ENCODE measurements at regions not wholly inside any gene's neighbourhood (a gene's known extent, or its start where the extent isn't known, plus 50 kb on each side); places are given as distances from the start of the nearest gene placed in this dataset.
A peak's percentile ranks its signal among the peaks of the same experiment; 100 is the strongest.
"Not testable (repeated sequence)": the region's sequence is repeated elsewhere in the genome, so short reads cannot be mapped to it uniquely, and the experiment has no call there.

GRCh38 chr11:70551351-70552166, 153.2 kb downstream of the CTTN start:
- DNase-seq: peak; percentile 85

GRCh38 chr11:70552167-70553150, 154.1 kb downstream of the CTTN start:
- no peak for DNase-seq

GRCh38 chr11:70555078-70555477, 156.7 kb downstream of the CTTN start:
- no peak for DNase-seq

- peak; percentile 81 for DNase-seq
Measured at GRCh38 chr11:70556884-70557741, 158.8 kb downstream of the CTTN start.

- DNase-seq: no peak
Measured at GRCh38 chr11:70557742-70558485, 159.6 kb downstream of the CTTN start.

GRCh38 chr11:70558681-70559080, 160.4 kb downstream of the CTTN start:
- DNase-seq: no peak

GRCh38 chr11:70559516-70559915, 161.2 kb downstream of the CTTN start:
- DNase-seq: no peak

- DNase-seq: not testable (repeated sequence)
Measured at GRCh38 chr11:70560621-70561020, 162.3 kb downstream of the CTTN start.

- DNase-seq: no peak
Measured at GRCh38 chr11:70566768-70567530, 168.6 kb downstream of the CTTN start.

GRCh38 chr11:70567680-70568034, 169.3 kb downstream of the CTTN start:
- DNase-seq: no peak

GRCh38 chr11:70568035-70568813, 169.9 kb downstream of the CTTN start:
- DNase-seq: peak; percentile 92

- no peak for DNase-seq
Measured at GRCh38 chr11:70568814-70569617, 170.7 kb downstream of the CTTN start.

- DNase-seq: no peak
Measured at GRCh38 chr11:70569618-70569890, 171.2 kb downstream of the CTTN start.

- DNase-seq: no peak
Measured at GRCh38 chr11:70569996-70570692, 171.8 kb downstream of the CTTN start.

GRCh38 chr11:70570693-70571395, 172.5 kb downstream of the CTTN start:
- DNase-seq: no peak

GRCh38 chr11:70572974-70573260, 174.6 kb downstream of the CTTN start:
- no peak for DNase-seq

GRCh38 chr11:70573701-70574151, 175.4 kb downstream of the CTTN start:
- DNase-seq: no peak

- no peak for DNase-seq
Measured at GRCh38 chr11:70574725-70575347, 176.5 kb downstream of the CTTN start.
